Transverse colon (tissue), 3 donors: ENCODE measurements at regions not wholly inside any gene's neighbourhood (a gene's known extent, or its start where the extent isn't known, plus 50 kb on each side); places are given as distances from the start of the nearest gene placed in this dataset.

Source experiments
- POLR2A ChIP-seq: fragments of 450-650 bp; IDR thresholded peaks from one replicate; pipeline ENCODE4 v1.6.1; 2016; ENCODE audit warnings: antibody characterized with exemption, mild to moderate bottlenecking, moderate library complexity
- TF ChIP-seq, protein P1 (sequence below), 5 experiments: fragments of 200-600 bp in 3 of 5; fragments of 450-650 bp in 2 of 5; sonication (generic) in 3 of 5; IDR thresholded peaks; 1 replicate in 2 of 5; 2 replicates in 3 of 5; pipeline ENCODE4 v1.5.1; 2016 to 2017; ENCODE audit warnings: antibody characterized with exemption in 5 of 5, inconsistent platforms in 3 of 5, mild to moderate bottlenecking in 2 of 5, moderate library complexity in 1 of 5

- no peak for TF ChIP-seq POLR2A
- TF ChIP-seq, protein P1, sequence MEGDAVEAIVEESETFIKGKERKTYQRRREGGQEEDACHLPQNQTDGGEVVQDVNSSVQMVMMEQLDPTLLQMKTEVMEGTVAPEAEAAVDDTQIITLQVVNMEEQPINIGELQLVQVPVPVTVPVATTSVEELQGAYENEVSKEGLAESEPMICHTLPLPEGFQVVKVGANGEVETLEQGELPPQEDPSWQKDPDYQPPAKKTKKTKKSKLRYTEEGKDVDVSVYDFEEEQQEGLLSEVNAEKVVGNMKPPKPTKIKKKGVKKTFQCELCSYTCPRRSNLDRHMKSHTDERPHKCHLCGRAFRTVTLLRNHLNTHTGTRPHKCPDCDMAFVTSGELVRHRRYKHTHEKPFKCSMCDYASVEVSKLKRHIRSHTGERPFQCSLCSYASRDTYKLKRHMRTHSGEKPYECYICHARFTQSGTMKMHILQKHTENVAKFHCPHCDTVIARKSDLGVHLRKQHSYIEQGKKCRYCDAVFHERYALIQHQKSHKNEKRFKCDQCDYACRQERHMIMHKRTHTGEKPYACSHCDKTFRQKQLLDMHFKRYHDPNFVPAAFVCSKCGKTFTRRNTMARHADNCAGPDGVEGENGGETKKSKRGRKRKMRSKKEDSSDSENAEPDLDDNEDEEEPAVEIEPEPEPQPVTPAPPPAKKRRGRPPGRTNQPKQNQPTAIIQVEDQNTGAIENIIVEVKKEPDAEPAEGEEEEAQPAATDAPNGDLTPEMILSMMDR (IDR thresholded peaks at IDR 0.05), result peak; percentile 18 to 39 (median 34)
Measured at GRCh38 chr6:76682842-76683241, 610.4 kb upstream of the IMPG1 start.
